Nephron (organoid): ENCODE measurements at regions not wholly inside any gene's neighbourhood (a gene's known extent, or its start where the extent isn't known, plus 50 kb on each side); places are given as distances from the start of the nearest gene placed in this dataset.
A peak's percentile ranks its signal among the peaks of the same experiment; 100 is the strongest.

ENCODE experiments used
- H3K27ac Mint-ChIP-seq, 3 experiments: 2 replicates each; pipeline ENCODE4 v1.8.0; 2020; ENCODE audit warnings: mixed read lengths in 3 of 3, mild to moderate bottlenecking in 2 of 3, moderate library complexity in 1 of 3
- H3K27me3 Mint-ChIP-seq: 2 replicates; pipeline ENCODE4 v1.8.0; 2021; ENCODE audit warnings: low read depth, mild to moderate bottlenecking, moderate library complexity, mixed read lengths
- H3K36me3 Mint-ChIP-seq: 2 replicates; pipeline ENCODE4 v1.8.0; 2020; ENCODE audit warnings: low read depth, mixed read lengths
- H3K4me1 Mint-ChIP-seq: 2 replicates; pipeline ENCODE4 v1.8.0; 2020; ENCODE audit warnings: mixed read lengths
- H3K4me3 Mint-ChIP-seq, 3 experiments: 2 replicates each; pipeline ENCODE4 v1.8.0; 2020; ENCODE audit warnings: mild to moderate bottlenecking in 3 of 3, mixed read lengths in 3 of 3, moderate library complexity in 2 of 3
- H3K9me3 Mint-ChIP-seq: 2 replicates; pipeline ENCODE4 v1.8.0; 2020; ENCODE audit warnings: mixed read lengths
- CTCF ChIP-seq, 3 experiments: fragments of 200-600 bp; sonication (generic); IDR thresholded peaks; one replicate each; pipeline ENCODE4 v1.5.0; 2021; ENCODE audit warnings: antibody characterized with exemption in 3 of 3; ENCODE audit not compliant: unreplicated experiment in 3 of 3

- Mint-ChIP-seq H3K36me3 (no peaks in the 10 kb centered on the region), H3K4me3 (no peak overlapping the region), H3K27ac (no peak overlapping the region), H3K27me3 (no peaks in the 10 kb centered on the region), H3K4me1 (no peaks in the 10 kb centered on the region), H3K9me3 (no peaks in the 10 kb centered on the region)
- TF ChIP-seq CTCF (IDR thresholded peaks at IDR 0.05; ENCODE audit: unreplicated experiment in 3 of 3), result no peak
These were observed 579.5 kb downstream of the EPHB1 start for GRCh38 chr3:135374571-135374970.

GRCh38 chr3:135382188-135382587, 583.3 kb upstream of the PPP2R3A start:
- Mint-ChIP-seq H3K4me3 (no peak overlapping the region), H3K27me3 (peaks cover 6% of the 10 kb centered on the region), H3K4me1 (no peaks in the 10 kb centered on the region), H3K27ac (no peak overlapping the region), H3K36me3 (no peaks in the 10 kb centered on the region), H3K9me3 (peaks cover 4% of the 10 kb centered on the region)
- no peak for TF ChIP-seq CTCF (IDR thresholded peaks at IDR 0.05; ENCODE audit: unreplicated experiment in 3 of 3)

- no peak for TF ChIP-seq CTCF (IDR thresholded peaks at IDR 0.05; ENCODE audit: unreplicated experiment in 3 of 3)
- H3K27ac Mint-ChIP-seq, result no peak overlapping the region
- H3K27me3 Mint-ChIP-seq, result peaks cover 6% of the 10 kb centered on the region
- no peaks in the 10 kb centered on the region for H3K36me3 Mint-ChIP-seq
- H3K4me1 Mint-ChIP-seq, result no peaks in the 10 kb centered on the region
- peaks cover 4% of the 10 kb centered on the region for H3K9me3 Mint-ChIP-seq
- no peak overlapping the region for H3K4me3 Mint-ChIP-seq
These were observed 582.9 kb upstream of the PPP2R3A start for GRCh38 chr3:135382621-135383020.

DNA sequence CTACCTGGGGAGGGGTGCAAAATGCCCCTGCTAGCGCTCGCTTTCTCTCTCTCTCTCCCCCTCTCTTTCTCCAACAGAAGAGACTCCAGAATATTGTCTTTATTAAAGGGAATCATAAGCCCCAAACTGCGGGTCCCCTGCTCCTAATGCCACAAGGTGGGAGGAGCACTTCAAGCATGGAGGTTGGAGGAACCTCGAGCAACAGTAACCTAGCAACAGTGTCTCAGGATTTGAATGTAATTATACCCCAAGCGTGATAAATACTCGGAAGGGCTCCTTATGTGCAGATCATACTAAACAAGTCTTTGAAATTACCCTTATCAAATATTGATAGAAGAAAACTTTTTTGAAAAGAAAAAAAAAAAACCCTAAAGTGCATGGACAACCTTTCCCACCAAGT, 582.2 kb upstream of the PPP2R3A start:
- H3K4me1 Mint-ChIP-seq, result no peaks in the 10 kb centered on the region
- no peaks in the 10 kb centered on the region for H3K36me3 Mint-ChIP-seq
- no peak overlapping the region for H3K4me3 Mint-ChIP-seq
- no peak overlapping the region for H3K27ac Mint-ChIP-seq
- TF ChIP-seq CTCF (IDR thresholded peaks at IDR 0.05; ENCODE audit: unreplicated experiment in 3 of 3), result no peak
- H3K9me3 Mint-ChIP-seq, result peaks cover 4% of the 10 kb centered on the region
- H3K27me3 Mint-ChIP-seq, result peaks cover 6% of the 10 kb centered on the region

GRCh38 chr3:135392151-135392550, 573.4 kb upstream of the PPP2R3A start:
- Mint-ChIP-seq H3K4me3 (no peak overlapping the region), H3K27ac (no peak overlapping the region), H3K27me3 (no peaks in the 10 kb centered on the region), H3K4me1 (peaks cover 9% of the 10 kb centered on the region), H3K36me3 (no peaks in the 10 kb centered on the region), H3K9me3 (peaks cover 28% of the 10 kb centered on the region)
- no peak for TF ChIP-seq CTCF (IDR thresholded peaks at IDR 0.05; ENCODE audit: unreplicated experiment in 3 of 3)

GRCh38 chr3:135393159-135393558, 572.4 kb upstream of the PPP2R3A start:
- Mint-ChIP-seq H3K27me3 (no peaks in the 10 kb centered on the region), H3K9me3 (peaks cover 28% of the 10 kb centered on the region), H3K27ac (peak overlapping the region in 1 of 3 experiments; percentile 15), H3K4me1 (peaks cover 9% of the 10 kb centered on the region), H3K36me3 (no peaks in the 10 kb centered on the region), H3K4me3 (no peak overlapping the region)
- TF ChIP-seq CTCF (IDR thresholded peaks at IDR 0.05; ENCODE audit: unreplicated experiment in 3 of 3), result no peak
